GM12878 (cell line): ENCODE measurements at regions not wholly inside any gene's neighbourhood (a gene's known extent, or its start where the extent isn't known, plus 50 kb on each side); places are given as distances from the start of the nearest gene placed in this dataset.

ENCODE experiments used
- ATAC-seq: fragments of 200-7000 bp; cut with Tn5 transposase; 3 replicates; pipeline ENCODE4 v1.9.1; 2020; ENCODE audit warnings: mild to moderate bottlenecking, moderate library complexity
- BruUV-seq: library from RNA; stranded (reverse); fragments of 400-500 nt; replicated peaks from 2 replicates; lab custom pipeline; 2021; lab: Mats Ljungman, UMichigan
- CTCF ChIA-PET: fragments of 300-600 bp; sonication (Branson Sonifier 250); formaldehyde crosslinking; extraction: SDS; loops from one replicate; lab custom pipeline; 2021; ENCODE audit warnings: inconsistent platforms; lab: Yijun Ruan, JAX
- POLR2A ChIA-PET: fragments of 350-600 bp; formaldehyde crosslinking; extraction: SDS; loops from one replicate; lab custom pipeline; 2021; ENCODE audit warnings: inconsistent platforms; lab: Charles Lee
- RAD21 ChIA-PET: fragments of 300-600 bp; sonication (Branson Sonifier 250); formaldehyde crosslinking; loops from one replicate; lab custom pipeline; 2023; ENCODE audit warnings: antibody characterized with exemption; ENCODE audit not compliant: unreplicated experiment; lab: Charles Lee
- SMC1A ChIA-PET: fragments of 300-600 bp; sonication (Branson Sonifier 250); formaldehyde crosslinking; loops from one replicate; lab custom pipeline; 2023; ENCODE audit not compliant: unreplicated experiment, uncharacterized antibody; lab: Charles Lee
- DNase-seq: peaks from one replicate; pipeline ENCODE4 v3.0.0-alpha.2; 2011; ENCODE audit warnings: low read depth, low spot score
- FAIRE-seq: peaks from 3 replicates; lab custom pipeline; 2011; peaks lifted over from hg19 to GRCh38; lab: Jason Lieb, UNC
- H2AFZ ChIP-seq: 2 replicates; pipeline ENCODE4 v1.6.0; 2011; ENCODE audit warnings: low read depth, low read length, control low read depth; ENCODE audit not compliant: control insufficient read depth
- H3K27ac ChIP-seq: 2 replicates; pipeline ENCODE4 v1.5.1; 2011; ENCODE audit warnings: control low read depth; ENCODE audit not compliant: control insufficient read depth, insufficient read depth
- H3K27me3 ChIP-seq, 2 experiments: replicated peaks in 1 of 2; 2 replicates each; pipeline versions ENCODE4 v1.6.0 to v1.6.1; 2011; ENCODE audit warnings: low read length in 1 of 2; ENCODE audit not compliant: control insufficient read depth in 2 of 2, insufficient read depth in 2 of 2
- H3K36me3 ChIP-seq, 2 experiments: 2 replicates each; pipeline ENCODE4 v1.5.1; 2011; ENCODE audit warnings: low read length in 1 of 2; ENCODE audit not compliant: control insufficient read depth in 2 of 2, insufficient read depth in 2 of 2
- H3K4me1 ChIP-seq: 2 replicates; pipeline ENCODE4 v1.6.1; 2011; ENCODE audit warnings: mild to moderate bottlenecking, low read length, moderate library complexity, mixed read lengths; ENCODE audit not compliant: control insufficient read depth, insufficient read depth
- H3K4me2 ChIP-seq: 2 replicates; pipeline ENCODE4 v1.6.0; 2011; ENCODE audit warnings: control low read depth; ENCODE audit not compliant: control insufficient read depth, insufficient read depth
- H3K4me3 ChIP-seq: fragments of 200-600 bp; sonication (generic); 2 replicates; pipeline ENCODE4 v1.5.1; 2016
- H3K79me2 ChIP-seq: 2 replicates; pipeline ENCODE4 v1.6.0; 2011; ENCODE audit warnings: low read length; ENCODE audit not compliant: control insufficient read depth, insufficient read depth
- H3K9ac ChIP-seq: 2 replicates; pipeline ENCODE4 v1.8.0; 2011; ENCODE audit warnings: low read length, control low read depth, mixed read lengths; ENCODE audit not compliant: control insufficient read depth, insufficient read depth
- H3K9me3 ChIP-seq: replicated peaks from 3 replicates; pipeline ENCODE4 v1.5.1; 2011; ENCODE audit warnings: mild to moderate bottlenecking, low read length; ENCODE audit not compliant: control insufficient read depth, insufficient read depth
- H4K20me1 ChIP-seq: 2 replicates; pipeline ENCODE4 v1.6.0; 2011; ENCODE audit not compliant: control insufficient read depth, insufficient read depth
- ASH2L ChIP-seq: fragments of 300-600, 200-600 bp; sonication (generic); IDR thresholded peaks from 2 replicates; pipeline ENCODE4 v1.6.1; 2017; ENCODE audit warnings: low read depth, mild to moderate bottlenecking, borderline replicate concordance
- DPF2 ChIP-seq: fragments of 450-650 bp; IDR thresholded peaks from 2 replicates; pipeline ENCODE4 v1.6.1; 2017; ENCODE audit warnings: mild to moderate bottlenecking
- EGR1 ChIP-seq, 2 experiments: IDR thresholded peaks; 1 replicate in 1 of 2; 2 replicates in 1 of 2; pipeline ENCODE4 v1.6.1; 2011 to 2012; ENCODE audit warnings: low read depth in 2 of 2, low read length in 2 of 2, borderline replicate concordance in 1 of 2, mild to moderate bottlenecking in 1 of 2, moderate library complexity in 1 of 2
- FOXK2 ChIP-seq: fragments of 450-650 bp; IDR thresholded peaks from 2 replicates; pipeline ENCODE4 v1.6.1; 2017; ENCODE audit warnings: mild to moderate bottlenecking, moderate library complexity
- FOXM1 ChIP-seq: IDR thresholded peaks from 2 replicates; pipeline ENCODE4 v1.6.1; 2012; ENCODE audit warnings: low read depth, mild to moderate bottlenecking, inconsistent platforms, low read length, moderate library complexity
- JUNB ChIP-seq: IDR thresholded peaks from 2 replicates; pipeline ENCODE4 v1.6.1; 2016; ENCODE audit warnings: antibody characterized with exemption, mild to moderate bottlenecking
- LARP7 ChIP-seq: fragments of 450-650 bp; IDR thresholded peaks from 2 replicates; pipeline ENCODE4 v1.6.1; 2017; ENCODE audit warnings: mild to moderate bottlenecking
- MEF2A ChIP-seq: IDR thresholded peaks from 2 replicates; pipeline ENCODE4 v1.6.1; 2011; ENCODE audit warnings: low read depth, mild to moderate bottlenecking, low read length, moderate library complexity; ENCODE audit not compliant: insufficient read depth
- SIN3A ChIP-seq: IDR thresholded peaks from 2 replicates; pipeline ENCODE4 v1.6.1; 2012; ENCODE audit warnings: low read depth, low read length, improper control_type of control experiment
- WGBS: methylation state at CpG from one replicate; pipeline ENCODE4 v1.1.6; 2016; ENCODE audit warnings: low lambda C conversion rate; ENCODE audit not compliant: insufficient replicate concordance, insufficient coverage; ENCODE audit errors: missing lambda C conversion rate; 5-methylcytosine and 5-hydroxymethylcytosine counted together
- in situ Hi-C: fragments of 300-500 bp; cut with MboI; formaldehyde crosslinking; loops from 9 replicates; pipeline ENCODE4 v1.14.3; 2018; ENCODE audit warnings: mixed read lengths
- intact Hi-C: fragments of 100-400 bp; cut with micrococcal nuclease; formaldehyde crosslinking; loops from one replicate; pipeline ENCODE4 v1.14.2; 2022; ENCODE audit not compliant: unreplicated experiment

GRCh38 chr3:73120710-73121109 lies 59.3 kb downstream of the EBLN2 start:
- H3K79me2 ChIP-seq = no peaks in the 10 kb centered on the region
- no peak overlapping the region for H3K27ac ChIP-seq
- ChIA-PET CTCF (interaction anchor here (0.8 kb wide), 1 partner anchor 19 kb away, joined by 4 read pairs; no protein-coding TSS in a partner anchor), RAD21 (interaction anchor here (1.5 kb wide), 1 partner anchor 381 kb away, joined by 3 read pairs; no protein-coding TSS in a partner anchor), SMC1A (interaction anchor here (0.6 kb wide), 1 partner anchor 1776 kb away, joined by 3 read pairs; no protein-coding TSS in a partner anchor), POLR2A (no interaction called here)
- no peak overlapping the region for H3K9ac ChIP-seq
- H3K4me3 ChIP-seq = no peak overlapping the region
- intact Hi-C loops = no loop called here
- H3K27me3 ChIP-seq = no peaks in the 10 kb centered on the region
- TF ChIP-seq MEF2A (no peak), DPF2 (no peak), LARP7 (no peak), FOXK2 (no peak), JUNB (no peak), EGR1 (IDR thresholded peaks at IDR 0.05; ENCODE audit: borderline replicate concordance in 1 of 2, low read depth in 2 of 2, low read length in 2 of 2) (no peak), ASH2L (no peak), FOXM1 (no peak), SIN3A (no peak)
- ATAC-seq = no peak
- no peak for DNase-seq
- H3K9me3 ChIP-seq = no peaks in the 10 kb centered on the region
- H3K4me2 ChIP-seq = no peak overlapping the region
- no peaks in the 10 kb centered on the region for H3K36me3 ChIP-seq
- 0% methylated on average over 1 of the region's 1 CpG for WGBS
- no peak for FAIRE-seq
- no peaks in the 10 kb centered on the region for H4K20me1 ChIP-seq
- in situ Hi-C loops = no loop called here
- no peak overlapping the region for H2AFZ ChIP-seq
- no peaks in the 10 kb centered on the region for H3K4me1 ChIP-seq
- no TSS peak for BruUV-seq
